ENCODE measurements at regions not wholly inside any gene's neighbourhood (a gene's known extent, or its start where the extent isn't known, plus 50 kb on each side); places are given as distances from the start of the nearest gene placed in this dataset.
A peak's percentile ranks its signal among the peaks of the same experiment; 100 is the strongest.
"Not testable (repeated sequence)": the region's sequence is repeated elsewhere in the genome, so short reads cannot be mapped to it uniquely, and the experiment has no call there.

GRCh38 chr1:120357046-120357445 lies 57.8 kb upstream of the NBPF8 start:
- H3K9me3 ChIP-seq (ENCODE audit: control extremely low read depth in 1 of 5, control insufficient read depth in 4 of 5, insufficient read depth in 2 of 5, low read depth in 1 of 5, low read length in 4 of 5); H3K36me3 ChIP-seq (ENCODE audit: control insufficient read depth in 4 of 4, insufficient read depth in 4 of 4, low read length in 3 of 4); POLR2A ChIA-PET; H3K27me3 ChIP-seq (replicated peaks in 2 of 5; ENCODE audit: control insufficient read depth in 4 of 5, insufficient read depth in 5 of 5, low read length in 4 of 5); H3K4me1 ChIP-seq (ENCODE audit: control extremely low read depth in 1 of 4, control insufficient read depth in 4 of 4, insufficient read depth in 4 of 4, low read length in 3 of 4); H3K4me3 ChIP-seq (ENCODE audit: control insufficient read depth in 1 of 7, extremely low read depth in 1 of 7, insufficient read depth in 4 of 7, low read depth in 2 of 7, low read length in 6 of 7); CTCF ChIA-PET; H3K27ac ChIP-seq (ENCODE audit: insufficient read depth in 1 of 2, low read depth in 1 of 2, low read length in 2 of 2, poor library complexity in 1 of 2, severe bottlenecking in 2 of 2): not testable (repeated sequence)
- DNase-seq = peak in 2 of 3 donors; percentile 33 to 59
- WGBS (ENCODE audit: insufficient coverage) = no CpG with 5 or more reads among the region's 4 CpGs

- H3K4me3 ChIP-seq (ENCODE audit: control insufficient read depth in 1 of 7, extremely low read depth in 1 of 7, insufficient read depth in 4 of 7, low read depth in 2 of 7, low read length in 6 of 7); H3K27ac ChIP-seq (ENCODE audit: insufficient read depth in 1 of 2, low read depth in 1 of 2, low read length in 2 of 2, poor library complexity in 1 of 2, severe bottlenecking in 2 of 2); H3K27me3 ChIP-seq (replicated peaks in 2 of 5; ENCODE audit: control insufficient read depth in 4 of 5, insufficient read depth in 5 of 5, low read length in 4 of 5); CTCF ChIA-PET; H3K36me3 ChIP-seq (ENCODE audit: control insufficient read depth in 4 of 4, insufficient read depth in 4 of 4, low read length in 3 of 4); POLR2A ChIA-PET; H3K4me1 ChIP-seq (ENCODE audit: control extremely low read depth in 1 of 4, control insufficient read depth in 4 of 4, insufficient read depth in 4 of 4, low read length in 3 of 4); H3K9me3 ChIP-seq (ENCODE audit: control extremely low read depth in 1 of 5, control insufficient read depth in 4 of 5, insufficient read depth in 2 of 5, low read depth in 1 of 5, low read length in 4 of 5): not testable (repeated sequence)
- WGBS (ENCODE audit: insufficient coverage) = no CpG with 5 or more reads among the region's 8 CpGs
- peak; percentile 36 to 70 (median 66) for DNase-seq
Observed at GRCh38 chr1:120356170-120356569, 58.7 kb upstream of the NBPF8 start.

- H3K4me1 ChIP-seq (ENCODE audit: control extremely low read depth in 1 of 4, control insufficient read depth in 4 of 4, insufficient read depth in 4 of 4, low read length in 3 of 4); H3K36me3 ChIP-seq (ENCODE audit: control insufficient read depth in 4 of 4, insufficient read depth in 4 of 4, low read length in 3 of 4); H3K9me3 ChIP-seq (ENCODE audit: control extremely low read depth in 1 of 5, control insufficient read depth in 4 of 5, insufficient read depth in 2 of 5, low read depth in 1 of 5, low read length in 4 of 5); CTCF ChIA-PET; POLR2A ChIA-PET; H3K27me3 ChIP-seq (replicated peaks in 2 of 5; ENCODE audit: control insufficient read depth in 4 of 5, insufficient read depth in 5 of 5, low read length in 4 of 5): not testable (repeated sequence)
- peak; percentile 50 to 84 (median 62) for DNase-seq
- Histone ChIP-seq H3K4me3 (ENCODE audit: control insufficient read depth in 1 of 7, extremely low read depth in 1 of 7, insufficient read depth in 4 of 7, low read depth in 2 of 7, low read length in 6 of 7) (peak overlapping the region in 5 of 7 experiments; percentile 6 to 71 (median 19)), H3K27ac (ENCODE audit: insufficient read depth in 1 of 2, low read depth in 1 of 2, low read length in 2 of 2, poor library complexity in 1 of 2, severe bottlenecking in 2 of 2) (peak overlapping the region; percentile 70 to 82)
- WGBS (ENCODE audit: insufficient coverage) = no CpG with 5 or more reads among the region's 30 CpGs
Observed at GRCh38 chr1:120354618-120355184, 60.1 kb upstream of the NBPF8 start.

GRCh38 chr1:120342231-120343073 lies 72.4 kb upstream of the NBPF8 start:
- CTCF ChIA-PET; H3K27me3 ChIP-seq (replicated peaks in 2 of 5; ENCODE audit: control insufficient read depth in 4 of 5, insufficient read depth in 5 of 5, low read length in 4 of 5); H3K27ac ChIP-seq (ENCODE audit: insufficient read depth in 1 of 2, low read depth in 1 of 2, low read length in 2 of 2, poor library complexity in 1 of 2, severe bottlenecking in 2 of 2); H3K9me3 ChIP-seq (ENCODE audit: control extremely low read depth in 1 of 5, control insufficient read depth in 4 of 5, insufficient read depth in 2 of 5, low read depth in 1 of 5, low read length in 4 of 5); H3K4me1 ChIP-seq (ENCODE audit: control extremely low read depth in 1 of 4, control insufficient read depth in 4 of 4, insufficient read depth in 4 of 4, low read length in 3 of 4); H3K36me3 ChIP-seq (ENCODE audit: control insufficient read depth in 4 of 4, insufficient read depth in 4 of 4, low read length in 3 of 4); POLR2A ChIA-PET: not testable (repeated sequence)
- WGBS (ENCODE audit: insufficient coverage) = no CpG with 5 or more reads among the region's 44 CpGs
- DNase-seq = peak in 1 of 3 donors; percentile 4
- peak overlapping the region in 5 of 7 experiments; percentile 34 to 69 (median 48) for H3K4me3 ChIP-seq (ENCODE audit: control insufficient read depth in 1 of 7, extremely low read depth in 1 of 7, insufficient read depth in 4 of 7, low read depth in 2 of 7, low read length in 6 of 7)

- H3K36me3 ChIP-seq (ENCODE audit: control insufficient read depth in 4 of 4, insufficient read depth in 4 of 4, low read length in 3 of 4); CTCF ChIA-PET; H3K9me3 ChIP-seq (ENCODE audit: control extremely low read depth in 1 of 5, control insufficient read depth in 4 of 5, insufficient read depth in 2 of 5, low read depth in 1 of 5, low read length in 4 of 5); H3K27ac ChIP-seq (ENCODE audit: insufficient read depth in 1 of 2, low read depth in 1 of 2, low read length in 2 of 2, poor library complexity in 1 of 2, severe bottlenecking in 2 of 2); POLR2A ChIA-PET; H3K4me1 ChIP-seq (ENCODE audit: control extremely low read depth in 1 of 4, control insufficient read depth in 4 of 4, insufficient read depth in 4 of 4, low read length in 3 of 4); H3K27me3 ChIP-seq (replicated peaks in 2 of 5; ENCODE audit: control insufficient read depth in 4 of 5, insufficient read depth in 5 of 5, low read length in 4 of 5): not testable (repeated sequence)
- peak in 1 of 3 donors; percentile 1 for DNase-seq
- peak overlapping the region in 6 of 7 experiments; percentile 55 to 79 (median 67) for H3K4me3 ChIP-seq (ENCODE audit: control insufficient read depth in 1 of 7, extremely low read depth in 1 of 7, insufficient read depth in 4 of 7, low read depth in 2 of 7, low read length in 6 of 7)
- WGBS (ENCODE audit: insufficient coverage) = no CpG with 5 or more reads among the region's 24 CpGs
Observed at GRCh38 chr1:120341756-120342155, 73.1 kb upstream of the NBPF8 start.

- peak overlapping the region in 6 of 7 experiments; percentile 55 to 79 (median 67) for H3K4me3 ChIP-seq (ENCODE audit: control insufficient read depth in 1 of 7, extremely low read depth in 1 of 7, insufficient read depth in 4 of 7, low read depth in 2 of 7, low read length in 6 of 7)
- peak overlapping the region in 1 of 2 experiments; percentile 73 for H3K27ac ChIP-seq (ENCODE audit: insufficient read depth in 1 of 2, low read depth in 1 of 2, low read length in 2 of 2, poor library complexity in 1 of 2, severe bottlenecking in 2 of 2)
- POLR2A ChIA-PET; H3K4me1 ChIP-seq (ENCODE audit: control extremely low read depth in 1 of 4, control insufficient read depth in 4 of 4, insufficient read depth in 4 of 4, low read length in 3 of 4); H3K9me3 ChIP-seq (ENCODE audit: control extremely low read depth in 1 of 5, control insufficient read depth in 4 of 5, insufficient read depth in 2 of 5, low read depth in 1 of 5, low read length in 4 of 5); H3K27me3 ChIP-seq (replicated peaks in 2 of 5; ENCODE audit: control insufficient read depth in 4 of 5, insufficient read depth in 5 of 5, low read length in 4 of 5); CTCF ChIA-PET; DNase-seq; H3K36me3 ChIP-seq (ENCODE audit: control insufficient read depth in 4 of 4, insufficient read depth in 4 of 4, low read length in 3 of 4): not testable (repeated sequence)
- 0% methylated on average over 1 of the region's 78 CpGs for WGBS (ENCODE audit: insufficient coverage)
Observed at GRCh38 chr1:120340838-120341751, 73.7 kb upstream of the NBPF8 start.

GRCh38 chr1:120315738-120316137 lies 99.1 kb upstream of the NBPF8 start:
- DNase-seq; H3K9me3 ChIP-seq (ENCODE audit: control extremely low read depth in 1 of 5, control insufficient read depth in 4 of 5, insufficient read depth in 2 of 5, low read depth in 1 of 5, low read length in 4 of 5); POLR2A ChIA-PET; CTCF ChIA-PET; H3K27me3 ChIP-seq (replicated peaks in 2 of 5; ENCODE audit: control insufficient read depth in 4 of 5, insufficient read depth in 5 of 5, low read length in 4 of 5); H3K36me3 ChIP-seq (ENCODE audit: control insufficient read depth in 4 of 4, insufficient read depth in 4 of 4, low read length in 3 of 4); H3K4me3 ChIP-seq (ENCODE audit: control insufficient read depth in 1 of 7, extremely low read depth in 1 of 7, insufficient read depth in 4 of 7, low read depth in 2 of 7, low read length in 6 of 7); H3K27ac ChIP-seq (ENCODE audit: insufficient read depth in 1 of 2, low read depth in 1 of 2, low read length in 2 of 2, poor library complexity in 1 of 2, severe bottlenecking in 2 of 2); H3K4me1 ChIP-seq (ENCODE audit: control extremely low read depth in 1 of 4, control insufficient read depth in 4 of 4, insufficient read depth in 4 of 4, low read length in 3 of 4): not testable (repeated sequence)
- no CpG with 5 or more reads among the region's 2 CpGs for WGBS (ENCODE audit: insufficient coverage)

All from common myeloid progenitor, CD34-positive (primary cell).